ENCODE measurements at regions not wholly inside any gene's neighbourhood (a gene's known extent, or its start where the extent isn't known, plus 50 kb on each side); places are given as distances from the start of the nearest gene placed in this dataset.
A peak's percentile ranks its signal among the peaks of the same experiment; 100 is the strongest.

DNA sequence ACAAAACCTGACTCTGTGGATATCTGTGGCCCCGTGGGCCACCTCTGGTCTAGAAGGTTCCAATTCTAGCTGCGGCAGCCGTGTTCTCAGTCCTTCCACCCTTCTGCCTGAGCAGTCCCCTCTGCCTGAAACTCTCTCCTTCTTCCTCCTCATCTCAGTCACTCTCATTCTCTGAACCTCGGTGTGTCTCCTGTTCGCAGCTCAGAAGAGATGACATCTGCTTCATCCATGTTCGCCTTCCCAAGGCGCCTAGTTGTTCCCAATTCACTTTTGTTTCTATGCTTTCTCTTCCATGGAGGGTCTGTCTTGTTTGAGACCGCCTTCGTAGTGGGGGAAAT lies 95.5 kb downstream of the CEBPB start:
- TF ChIP-seq, protein P1, sequence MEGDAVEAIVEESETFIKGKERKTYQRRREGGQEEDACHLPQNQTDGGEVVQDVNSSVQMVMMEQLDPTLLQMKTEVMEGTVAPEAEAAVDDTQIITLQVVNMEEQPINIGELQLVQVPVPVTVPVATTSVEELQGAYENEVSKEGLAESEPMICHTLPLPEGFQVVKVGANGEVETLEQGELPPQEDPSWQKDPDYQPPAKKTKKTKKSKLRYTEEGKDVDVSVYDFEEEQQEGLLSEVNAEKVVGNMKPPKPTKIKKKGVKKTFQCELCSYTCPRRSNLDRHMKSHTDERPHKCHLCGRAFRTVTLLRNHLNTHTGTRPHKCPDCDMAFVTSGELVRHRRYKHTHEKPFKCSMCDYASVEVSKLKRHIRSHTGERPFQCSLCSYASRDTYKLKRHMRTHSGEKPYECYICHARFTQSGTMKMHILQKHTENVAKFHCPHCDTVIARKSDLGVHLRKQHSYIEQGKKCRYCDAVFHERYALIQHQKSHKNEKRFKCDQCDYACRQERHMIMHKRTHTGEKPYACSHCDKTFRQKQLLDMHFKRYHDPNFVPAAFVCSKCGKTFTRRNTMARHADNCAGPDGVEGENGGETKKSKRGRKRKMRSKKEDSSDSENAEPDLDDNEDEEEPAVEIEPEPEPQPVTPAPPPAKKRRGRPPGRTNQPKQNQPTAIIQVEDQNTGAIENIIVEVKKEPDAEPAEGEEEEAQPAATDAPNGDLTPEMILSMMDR (IDR thresholded peaks at IDR 0.05; ENCODE audit: low read depth, low read length): no peak
- DNase-seq (ENCODE audit: extremely low read depth, low read depth): no peak

DNA sequence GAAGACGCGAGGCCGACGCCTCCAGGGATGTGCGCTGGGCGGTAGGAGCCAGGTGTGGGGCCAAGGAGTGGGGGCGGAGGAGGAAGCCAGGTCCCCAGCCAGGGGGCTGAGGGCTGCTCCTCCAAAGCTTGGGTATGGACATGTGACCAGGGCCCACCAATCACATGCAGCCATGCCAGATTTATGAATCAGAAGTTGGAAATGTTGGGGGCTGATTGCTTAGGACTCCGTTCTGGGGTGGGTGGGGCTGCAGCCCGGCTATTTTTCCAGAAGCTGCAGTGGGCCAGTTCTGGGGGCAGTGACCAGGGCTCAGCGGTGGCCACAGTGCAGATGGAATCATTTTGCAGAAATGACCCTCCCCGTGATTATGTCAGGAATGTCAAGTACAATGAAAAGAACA lies 96.0 kb downstream of the CEBPB start:
- TF ChIP-seq, protein P1 (IDR thresholded peaks at IDR 0.05; ENCODE audit: low read depth, low read length): peak; percentile 4; the same call in 1 of the 2 replicates
- peak; percentile 95 for DNase-seq (ENCODE audit: extremely low read depth, low read depth)

DNA sequence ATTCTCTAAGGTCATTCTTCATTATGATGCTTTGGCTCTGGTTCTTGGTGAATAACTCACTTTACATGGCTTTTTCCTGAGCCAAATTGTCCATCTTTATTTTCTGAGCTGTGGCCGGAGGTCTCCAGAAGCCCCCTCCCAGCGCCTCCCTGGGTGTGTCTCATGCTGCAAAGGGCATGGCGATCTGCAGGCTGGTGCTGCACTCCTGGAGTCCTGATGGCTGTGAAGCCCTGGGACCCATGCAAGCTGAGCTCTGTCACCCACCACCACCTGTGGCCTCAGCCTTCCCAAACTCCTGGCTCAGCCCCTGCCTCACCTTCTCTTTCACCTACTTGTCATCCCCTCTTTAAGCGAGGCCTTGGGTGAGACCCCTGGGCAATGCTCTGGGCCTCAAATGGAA lies 96.9 kb downstream of the CEBPB start:
- no peak for DNase-seq (ENCODE audit: extremely low read depth, low read depth)
- TF ChIP-seq, protein P1 (IDR thresholded peaks at IDR 0.05; ENCODE audit: low read depth, low read length): no peak

DNA sequence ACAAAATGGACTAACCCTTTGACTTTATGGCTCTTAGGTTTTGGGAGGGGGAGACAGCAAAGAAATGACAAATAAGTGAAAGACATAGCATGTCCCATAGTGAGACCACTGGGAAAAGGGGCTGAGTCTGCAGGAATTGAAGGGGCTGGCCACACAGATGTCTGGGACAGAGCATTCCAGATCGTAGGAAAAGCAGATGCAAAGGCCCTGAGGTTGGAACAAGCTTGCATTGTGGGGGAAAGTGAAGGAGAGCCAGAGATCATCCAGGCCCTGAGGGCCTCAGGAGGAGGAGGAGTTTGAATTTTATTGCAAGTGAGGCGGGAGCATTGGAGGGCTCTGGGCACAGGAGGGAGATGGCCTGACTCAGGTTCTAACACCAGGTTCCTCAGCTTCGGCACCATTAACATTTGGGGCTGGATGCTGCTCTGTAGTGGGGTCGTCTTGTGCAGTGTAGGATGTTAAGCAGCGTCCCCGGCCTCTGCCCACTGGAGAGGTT lies 97.5 kb downstream of the CEBPB start:
- DNase-seq (ENCODE audit: extremely low read depth, low read depth): no peak
- TF ChIP-seq, protein P1 (IDR thresholded peaks at IDR 0.05; ENCODE audit: low read depth, low read length): no peak

DNA sequence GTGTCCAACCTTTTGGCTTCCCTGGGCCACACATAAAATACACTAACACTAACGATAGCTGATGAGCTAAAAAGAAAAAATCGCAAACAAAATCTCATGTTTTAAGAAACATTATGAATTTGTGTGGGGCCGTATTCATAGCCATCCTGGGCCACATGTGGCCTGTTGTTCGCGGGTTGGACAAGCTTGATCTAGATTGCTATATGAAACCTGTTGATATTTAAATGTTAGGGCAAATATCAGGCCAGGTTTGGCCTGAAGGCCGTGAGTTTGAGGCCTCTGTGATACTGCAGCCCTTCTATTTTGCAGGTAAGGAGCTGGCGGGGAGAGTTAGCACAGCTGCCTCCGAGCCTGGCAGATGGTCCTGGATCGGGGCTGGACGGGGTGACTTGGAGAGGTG lies 99.0 kb downstream of the CEBPB start:
- DNase-seq (ENCODE audit: extremely low read depth, low read depth): no peak
- TF ChIP-seq, protein P1 (IDR thresholded peaks at IDR 0.05; ENCODE audit: low read depth, low read length): no peak

DNA sequence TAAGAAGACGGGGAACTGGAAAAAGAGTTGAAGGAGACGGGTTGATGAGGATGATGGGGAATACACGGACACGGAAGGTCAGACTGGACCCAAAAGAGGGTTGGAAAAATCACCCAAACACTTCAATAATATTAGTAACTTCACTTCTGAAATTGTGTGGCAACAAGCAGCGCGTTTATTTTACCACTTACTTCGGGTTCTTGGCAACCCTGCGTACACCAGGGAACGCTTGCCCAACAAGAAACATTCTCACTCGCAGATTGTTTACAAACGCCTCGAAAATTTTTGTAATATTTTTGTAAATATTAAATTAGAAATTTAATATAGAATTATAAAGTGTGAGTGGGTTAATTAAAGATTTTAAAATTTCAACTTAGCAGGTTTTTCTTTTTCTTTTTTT lies 99.5 kb downstream of the CEBPB start:
- TF ChIP-seq, protein P1 (IDR thresholded peaks at IDR 0.05; ENCODE audit: low read depth, low read length): no peak
- no peak for DNase-seq (ENCODE audit: extremely low read depth, low read depth)

DNA sequence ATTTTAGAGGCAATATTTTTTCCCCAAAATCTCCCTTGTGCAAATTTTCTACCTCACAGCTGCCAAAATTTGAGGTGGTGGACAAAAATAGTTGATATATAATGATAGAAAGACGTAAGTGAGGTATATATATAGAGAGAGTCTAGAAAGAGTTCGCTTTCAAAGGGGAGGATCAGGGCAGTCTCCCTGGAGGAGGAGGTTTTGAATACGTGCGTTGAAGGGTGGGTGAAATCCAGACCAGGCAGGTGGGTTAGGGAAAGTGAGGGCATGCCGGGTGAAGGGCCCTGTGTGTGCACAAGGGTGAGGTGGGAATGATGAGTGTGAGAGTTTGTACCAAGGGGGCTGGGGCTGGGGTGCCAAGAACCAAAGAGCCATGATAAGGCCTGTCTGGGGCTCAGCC lies 100.2 kb downstream of the CEBPB start:
- no peak for DNase-seq (ENCODE audit: extremely low read depth, low read depth)
- TF ChIP-seq, protein P1 (IDR thresholded peaks at IDR 0.05; ENCODE audit: low read depth, low read length): no peak
